ENCODE measurements at regions not wholly inside any gene's neighbourhood (a gene's known extent, or its start where the extent isn't known, plus 50 kb on each side); places are given as distances from the start of the nearest gene placed in this dataset.

DNA sequence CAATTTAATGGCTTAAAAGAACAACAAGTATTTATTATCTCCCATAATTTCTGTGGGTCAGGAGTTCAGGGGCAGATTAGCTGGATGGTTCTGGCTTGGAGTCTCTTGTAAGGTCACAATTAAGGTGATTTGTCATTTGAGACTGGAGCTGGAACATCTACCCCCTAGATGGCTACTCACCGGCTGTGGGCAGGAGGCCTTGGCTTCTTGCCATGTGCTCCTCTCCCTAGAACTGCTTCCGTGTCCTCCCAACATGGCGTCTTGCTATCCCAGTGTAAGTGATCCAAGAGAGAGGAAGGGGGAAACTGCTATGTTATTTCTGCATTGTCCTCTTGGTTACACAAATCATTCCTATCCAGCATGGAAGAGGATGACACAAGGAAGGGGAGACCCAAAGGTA is 210.2 kb upstream of the ECI2 start:
- no peaks in the 10 kb centered on the region for H3K36me3 ChIP-seq (ENCODE audit: insufficient read depth, low read length)
- no peaks in the 10 kb centered on the region for H3K9me3 ChIP-seq (ENCODE audit: low read length)
- intact Hi-C loops (cut with micrococcal nuclease; ENCODE audit: unreplicated experiment): no loop called here
- H3K4me3 ChIP-seq (ENCODE audit: low read depth, low read length, poor library complexity, severe bottlenecking): no peak overlapping the region
- H3K4me1 ChIP-seq (ENCODE audit: insufficient read depth, low read length, poor library complexity, severe bottlenecking): no peaks in the 10 kb centered on the region
- no peaks in the 10 kb centered on the region for H3K9me2 ChIP-seq (ENCODE audit: insufficient read depth, low read length)
- TF ChIP-seq, protein P1, sequence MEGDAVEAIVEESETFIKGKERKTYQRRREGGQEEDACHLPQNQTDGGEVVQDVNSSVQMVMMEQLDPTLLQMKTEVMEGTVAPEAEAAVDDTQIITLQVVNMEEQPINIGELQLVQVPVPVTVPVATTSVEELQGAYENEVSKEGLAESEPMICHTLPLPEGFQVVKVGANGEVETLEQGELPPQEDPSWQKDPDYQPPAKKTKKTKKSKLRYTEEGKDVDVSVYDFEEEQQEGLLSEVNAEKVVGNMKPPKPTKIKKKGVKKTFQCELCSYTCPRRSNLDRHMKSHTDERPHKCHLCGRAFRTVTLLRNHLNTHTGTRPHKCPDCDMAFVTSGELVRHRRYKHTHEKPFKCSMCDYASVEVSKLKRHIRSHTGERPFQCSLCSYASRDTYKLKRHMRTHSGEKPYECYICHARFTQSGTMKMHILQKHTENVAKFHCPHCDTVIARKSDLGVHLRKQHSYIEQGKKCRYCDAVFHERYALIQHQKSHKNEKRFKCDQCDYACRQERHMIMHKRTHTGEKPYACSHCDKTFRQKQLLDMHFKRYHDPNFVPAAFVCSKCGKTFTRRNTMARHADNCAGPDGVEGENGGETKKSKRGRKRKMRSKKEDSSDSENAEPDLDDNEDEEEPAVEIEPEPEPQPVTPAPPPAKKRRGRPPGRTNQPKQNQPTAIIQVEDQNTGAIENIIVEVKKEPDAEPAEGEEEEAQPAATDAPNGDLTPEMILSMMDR (conservative IDR thresholded peaks at IDR 0.05; ENCODE audit: low read length): no peak
- TF ChIP-seq EZH2phosphoT487 (IDR thresholded peaks at IDR 0.05; ENCODE audit: borderline replicate concordance, low read depth, low read length): no peak
- no peaks in the 10 kb centered on the region for H3K79me2 ChIP-seq (ENCODE audit: insufficient read depth, low read depth, low read length)
- ChIA-PET POLR2A (no interaction called here), CTCF (ENCODE audit: unreplicated experiment) (no interaction called here)
- H2AFZ ChIP-seq (ENCODE audit: low read length): no peak overlapping the region
- no TSS peak for BruUV-seq (replicated peaks)
- no peak for DNase-seq (ENCODE audit: low spot score)
- H3K4me2 ChIP-seq (ENCODE audit: low read length): no peak overlapping the region
- no peaks in the 10 kb centered on the region for H4K20me1 ChIP-seq (ENCODE audit: insufficient read depth, low read length)
- H3K27ac ChIP-seq (ENCODE audit: low read depth, low read length, poor library complexity, severe bottlenecking): no peak overlapping the region

DNA sequence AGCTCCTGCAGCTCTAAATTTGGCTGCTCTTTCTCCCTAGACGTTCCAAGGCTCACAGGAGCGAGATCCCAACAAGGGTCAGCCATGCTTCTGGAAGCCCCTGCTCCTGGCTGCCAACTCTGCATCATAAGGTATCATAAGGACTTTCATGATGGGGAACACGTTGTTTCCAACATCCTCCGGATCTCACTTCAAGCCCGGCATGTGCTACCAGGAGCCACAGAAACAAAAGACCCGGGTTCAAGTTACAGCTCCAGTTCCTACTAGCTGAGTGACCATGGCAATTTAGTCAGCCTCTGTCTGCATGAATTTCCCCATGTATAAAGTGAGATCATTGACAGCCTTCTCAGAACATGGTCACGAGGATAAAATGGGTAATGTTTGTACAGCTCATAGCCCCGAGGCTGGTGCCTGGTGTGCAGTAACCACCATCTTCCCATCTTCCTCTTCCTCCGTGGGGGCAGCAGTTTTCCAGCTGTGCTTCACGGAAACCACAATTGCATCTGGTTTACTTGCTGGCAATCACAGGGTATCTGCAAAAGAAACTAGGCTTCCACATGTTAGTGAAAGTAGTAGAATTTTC is 209.0 kb upstream of the ECI2 start:
- intact Hi-C loops (cut with micrococcal nuclease; ENCODE audit: unreplicated experiment): no loop called here
- Histone ChIP-seq H3K4me3 (ENCODE audit: low read depth, low read length, poor library complexity, severe bottlenecking) (no peak overlapping the region), H3K4me1 (ENCODE audit: insufficient read depth, low read length, poor library complexity, severe bottlenecking) (no peaks in the 10 kb centered on the region), H3K4me2 (ENCODE audit: low read length) (no peak overlapping the region), H3K27ac (ENCODE audit: low read depth, low read length, poor library complexity, severe bottlenecking) (no peak overlapping the region), H3K9me2 (ENCODE audit: insufficient read depth, low read length) (no peaks in the 10 kb centered on the region), H3K9me3 (ENCODE audit: low read length) (no peaks in the 10 kb centered on the region), H2AFZ (ENCODE audit: low read length) (no peak overlapping the region), H4K20me1 (ENCODE audit: insufficient read depth, low read length) (no peaks in the 10 kb centered on the region), H3K36me3 (ENCODE audit: insufficient read depth, low read length) (no peaks in the 10 kb centered on the region), H3K79me2 (ENCODE audit: insufficient read depth, low read depth, low read length) (no peaks in the 10 kb centered on the region)
- POLR2A ChIA-PET: no interaction called here
- CTCF ChIA-PET (ENCODE audit: unreplicated experiment): no interaction called here
- BruUV-seq (replicated peaks): no TSS peak
- DNase-seq (ENCODE audit: low spot score): no peak
- TF ChIP-seq, protein P1 (conservative IDR thresholded peaks at IDR 0.05; ENCODE audit: low read length): no peak
- no peak for TF ChIP-seq EZH2phosphoT487 (IDR thresholded peaks at IDR 0.05; ENCODE audit: borderline replicate concordance, low read depth, low read length)

DNA sequence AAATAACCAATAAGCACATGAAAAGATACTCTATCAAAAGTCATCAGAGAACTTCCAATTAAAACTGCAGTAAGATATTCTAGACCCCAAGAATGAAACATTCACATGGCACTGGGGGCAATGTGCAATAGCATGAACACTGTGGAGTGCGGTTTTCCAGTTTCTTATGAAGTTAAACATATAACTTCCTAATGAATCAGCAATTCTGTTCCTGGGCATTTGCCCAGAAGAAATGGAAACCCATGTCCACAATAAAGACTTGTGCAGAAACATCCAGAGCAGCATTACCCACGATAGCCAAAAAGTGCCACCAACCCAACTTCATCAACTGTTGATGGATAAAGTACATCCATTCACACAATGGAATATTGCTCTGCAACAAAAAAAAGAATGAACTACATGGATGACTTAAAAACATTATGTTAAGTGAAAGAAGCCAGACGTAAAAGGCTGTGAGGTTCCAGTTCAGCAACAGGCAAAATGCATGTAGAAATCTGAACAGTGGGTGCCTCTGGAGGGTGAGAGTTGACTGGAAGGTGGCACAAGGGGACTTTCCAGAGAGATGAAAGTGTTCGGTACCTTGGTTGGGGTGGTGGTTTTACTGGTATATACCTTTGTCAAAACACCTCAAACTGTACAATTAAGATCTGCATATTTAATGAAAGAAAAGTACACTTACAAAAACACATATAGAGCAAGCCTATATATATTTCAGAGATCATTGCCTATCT is 207.2 kb upstream of the ECI2 start:
- H3K4me2 ChIP-seq (ENCODE audit: low read length): no peak overlapping the region
- H3K9me2 ChIP-seq (ENCODE audit: insufficient read depth, low read length): no peaks in the 10 kb centered on the region
- intact Hi-C loops (cut with micrococcal nuclease; ENCODE audit: unreplicated experiment): no loop called here
- H3K36me3 ChIP-seq (ENCODE audit: insufficient read depth, low read length): no peaks in the 10 kb centered on the region
- DNase-seq (ENCODE audit: low spot score): no peak
- H4K20me1 ChIP-seq (ENCODE audit: insufficient read depth, low read length): no peaks in the 10 kb centered on the region
- ChIA-PET POLR2A (no interaction called here), CTCF (ENCODE audit: unreplicated experiment) (no interaction called here)
- H3K4me1 ChIP-seq (ENCODE audit: insufficient read depth, low read length, poor library complexity, severe bottlenecking): no peaks in the 10 kb centered on the region
- no peak overlapping the region for H2AFZ ChIP-seq (ENCODE audit: low read length)
- no peak overlapping the region for H3K4me3 ChIP-seq (ENCODE audit: low read depth, low read length, poor library complexity, severe bottlenecking)
- TF ChIP-seq EZH2phosphoT487 (IDR thresholded peaks at IDR 0.05; ENCODE audit: borderline replicate concordance, low read depth, low read length): no peak
- TF ChIP-seq, protein P1 (conservative IDR thresholded peaks at IDR 0.05; ENCODE audit: low read length): no peak
- BruUV-seq (replicated peaks): no TSS peak
- H3K79me2 ChIP-seq (ENCODE audit: insufficient read depth, low read depth, low read length): no peaks in the 10 kb centered on the region
- no peaks in the 10 kb centered on the region for H3K9me3 ChIP-seq (ENCODE audit: low read length)
- no peak overlapping the region for H3K27ac ChIP-seq (ENCODE audit: low read depth, low read length, poor library complexity, severe bottlenecking)
